ENCODE measurements at regions not wholly inside any gene's neighbourhood (a gene's known extent, or its start where the extent isn't known, plus 50 kb on each side); places are given as distances from the start of the nearest gene placed in this dataset.
"Not testable (repeated sequence)": the region's sequence is repeated elsewhere in the genome, so short reads cannot be mapped to it uniquely, and the experiment has no call there.

DNA sequence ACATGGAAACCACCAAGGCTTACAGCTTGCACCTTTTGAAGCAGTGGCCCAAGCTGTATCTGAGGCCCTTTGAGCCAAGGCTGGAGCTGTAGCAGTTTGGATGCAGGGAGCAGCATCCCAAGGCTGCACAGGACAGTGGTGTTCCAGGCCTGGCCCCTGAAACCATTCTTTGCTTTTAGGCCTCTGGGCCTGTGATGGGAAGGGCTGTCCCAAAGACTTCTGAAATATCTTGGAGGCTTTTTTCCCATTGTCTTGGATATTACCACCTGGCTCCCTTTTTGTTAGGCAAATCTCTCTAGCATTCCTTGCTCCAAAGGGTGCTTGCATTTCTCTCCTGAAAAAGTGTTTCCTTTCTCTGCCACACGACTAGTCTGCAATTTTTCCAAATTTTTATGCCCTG is 302.8 kb upstream of the MDFIC2 start:
- H3K27me3 Mint-ChIP-seq (ENCODE audit: low read depth): peaks cover 6% of the 10 kb centered on the region
- no peak overlapping the region for H3K4me3 Mint-ChIP-seq
- TF ChIP-seq, protein P1, sequence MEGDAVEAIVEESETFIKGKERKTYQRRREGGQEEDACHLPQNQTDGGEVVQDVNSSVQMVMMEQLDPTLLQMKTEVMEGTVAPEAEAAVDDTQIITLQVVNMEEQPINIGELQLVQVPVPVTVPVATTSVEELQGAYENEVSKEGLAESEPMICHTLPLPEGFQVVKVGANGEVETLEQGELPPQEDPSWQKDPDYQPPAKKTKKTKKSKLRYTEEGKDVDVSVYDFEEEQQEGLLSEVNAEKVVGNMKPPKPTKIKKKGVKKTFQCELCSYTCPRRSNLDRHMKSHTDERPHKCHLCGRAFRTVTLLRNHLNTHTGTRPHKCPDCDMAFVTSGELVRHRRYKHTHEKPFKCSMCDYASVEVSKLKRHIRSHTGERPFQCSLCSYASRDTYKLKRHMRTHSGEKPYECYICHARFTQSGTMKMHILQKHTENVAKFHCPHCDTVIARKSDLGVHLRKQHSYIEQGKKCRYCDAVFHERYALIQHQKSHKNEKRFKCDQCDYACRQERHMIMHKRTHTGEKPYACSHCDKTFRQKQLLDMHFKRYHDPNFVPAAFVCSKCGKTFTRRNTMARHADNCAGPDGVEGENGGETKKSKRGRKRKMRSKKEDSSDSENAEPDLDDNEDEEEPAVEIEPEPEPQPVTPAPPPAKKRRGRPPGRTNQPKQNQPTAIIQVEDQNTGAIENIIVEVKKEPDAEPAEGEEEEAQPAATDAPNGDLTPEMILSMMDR (IDR thresholded peaks at IDR 0.05; ENCODE audit: unreplicated experiment in 3 of 3): no peak
- H3K27ac Mint-ChIP-seq: no peak overlapping the region
- peaks cover 11% of the 10 kb centered on the region for H3K9me3 Mint-ChIP-seq
- H3K36me3 Mint-ChIP-seq (ENCODE audit: low read depth): no peaks in the 10 kb centered on the region
- H3K4me1 Mint-ChIP-seq: no peaks in the 10 kb centered on the region

DNA sequence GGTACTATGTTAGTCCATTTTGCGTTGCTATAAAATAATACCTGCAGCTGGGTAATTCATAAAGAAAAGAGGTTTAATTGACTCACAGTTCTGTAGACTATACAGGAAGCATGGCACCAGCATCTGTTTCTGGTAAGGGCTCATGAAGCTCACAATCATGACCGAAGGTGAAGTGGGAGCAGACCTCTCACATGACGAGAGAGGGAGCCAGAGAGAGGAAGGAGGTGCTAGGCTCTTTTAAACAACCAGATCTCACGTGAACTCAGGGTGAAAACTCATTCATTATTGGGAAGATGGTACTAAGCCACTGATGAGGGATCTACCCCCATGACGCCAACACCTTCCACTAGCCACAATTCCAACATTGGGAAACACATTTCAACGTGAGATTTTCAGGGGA is 301.7 kb upstream of the MDFIC2 start:
- H3K4me1 Mint-ChIP-seq: no peaks in the 10 kb centered on the region
- TF ChIP-seq, protein P1 (IDR thresholded peaks at IDR 0.05; ENCODE audit: unreplicated experiment in 3 of 3): no peak
- H3K9me3 Mint-ChIP-seq: peaks cover 11% of the 10 kb centered on the region
- no peak overlapping the region for H3K4me3 Mint-ChIP-seq
- no peaks in the 10 kb centered on the region for H3K36me3 Mint-ChIP-seq (ENCODE audit: low read depth)
- no peak overlapping the region for H3K27ac Mint-ChIP-seq
- H3K27me3 Mint-ChIP-seq (ENCODE audit: low read depth): peaks cover 6% of the 10 kb centered on the region

DNA sequence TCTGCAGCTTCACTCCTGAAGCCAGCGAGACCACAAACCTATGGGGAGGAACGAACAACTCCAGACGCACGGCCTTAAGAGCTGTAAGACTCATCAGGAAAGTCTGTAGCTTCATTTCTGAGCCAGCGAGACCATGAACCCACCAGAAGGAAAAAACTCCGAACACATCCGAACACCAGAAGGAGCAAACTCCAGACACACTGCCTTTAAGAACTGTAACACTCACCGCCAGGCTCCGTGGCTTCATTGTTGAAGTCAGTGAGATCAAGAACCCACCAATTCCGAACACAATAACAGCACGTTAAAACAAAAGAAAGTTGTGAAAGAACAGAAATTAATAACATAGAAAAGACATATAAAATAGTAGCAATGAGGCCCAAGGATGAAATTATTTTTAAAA is 300.5 kb upstream of the MDFIC2 start:
- Mint-ChIP-seq H3K27ac (no peak overlapping the region), H3K36me3 (ENCODE audit: low read depth) (no peaks in the 10 kb centered on the region), H3K4me3 (no peak overlapping the region), H3K27me3 (ENCODE audit: low read depth) (peaks cover 6% of the 10 kb centered on the region), H3K9me3 (peaks cover 11% of the 10 kb centered on the region), H3K4me1 (no peaks in the 10 kb centered on the region)
- TF ChIP-seq, protein P1 (IDR thresholded peaks at IDR 0.05; ENCODE audit: unreplicated experiment in 3 of 3): no peak

DNA sequence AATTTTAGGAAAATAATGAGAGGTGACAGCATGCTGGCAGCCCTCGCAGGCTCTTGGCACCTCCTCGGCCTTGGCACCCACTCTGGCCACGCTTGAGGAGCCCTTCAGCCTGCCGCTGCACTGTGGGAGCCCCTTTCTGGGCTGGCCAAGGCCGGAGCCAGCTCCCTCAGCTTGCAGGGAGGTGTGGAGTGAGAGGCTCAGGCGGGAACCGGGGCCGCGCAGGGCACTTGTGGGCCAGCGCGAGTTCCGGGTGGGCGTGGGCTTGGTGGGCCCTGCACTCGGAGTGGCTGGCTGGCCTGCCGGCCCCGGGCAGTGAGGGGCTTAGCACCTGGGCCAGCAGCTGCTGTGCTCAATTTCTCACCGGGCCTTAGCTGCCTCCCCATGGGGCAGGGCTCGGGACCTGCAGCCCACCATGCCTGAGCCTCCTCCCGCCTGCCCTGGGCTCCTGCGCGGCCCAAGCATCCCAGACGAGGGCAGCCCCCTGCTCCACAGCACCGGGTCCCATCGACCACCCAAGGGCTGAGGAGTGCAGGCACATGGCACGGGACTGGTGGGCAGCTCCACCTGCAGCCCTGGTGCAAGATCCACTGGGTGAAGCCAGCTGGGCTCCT is 299.3 kb upstream of the MDFIC2 start:
- H3K27ac Mint-ChIP-seq; H3K4me1 Mint-ChIP-seq; H3K27me3 Mint-ChIP-seq (ENCODE audit: low read depth); H3K36me3 Mint-ChIP-seq (ENCODE audit: low read depth); H3K4me3 Mint-ChIP-seq: not testable (repeated sequence)
- peaks cover 11% of the 10 kb centered on the region for H3K9me3 Mint-ChIP-seq

DNA sequence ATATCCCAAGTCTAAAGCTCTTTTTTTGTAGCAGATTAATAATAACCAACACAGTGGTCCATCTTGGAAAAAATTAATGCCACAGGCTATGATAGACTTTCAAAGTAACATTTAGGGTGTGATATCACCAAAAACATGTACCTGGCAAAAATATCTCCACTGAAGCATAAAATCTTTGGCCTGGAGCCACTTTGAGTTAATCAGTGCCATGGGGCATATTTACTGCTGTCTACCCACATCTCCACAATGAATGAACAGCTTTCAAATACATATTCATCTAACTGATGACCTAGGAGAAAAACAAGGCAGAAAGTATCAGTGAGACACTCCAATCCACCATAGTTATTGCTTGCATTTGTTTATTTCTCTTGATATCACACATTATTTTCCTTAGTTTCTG is 296.0 kb upstream of the MDFIC2 start:
- Mint-ChIP-seq H3K27me3 (ENCODE audit: low read depth) (peaks cover 6% of the 10 kb centered on the region), H3K27ac (peak overlapping the region in 1 of 3 experiments; percentile 16), H3K4me3 (no peak overlapping the region), H3K36me3 (ENCODE audit: low read depth) (no peaks in the 10 kb centered on the region), H3K9me3 (peaks cover 7% of the 10 kb centered on the region), H3K4me1 (peaks cover 3% of the 10 kb centered on the region)
- TF ChIP-seq, protein P1 (IDR thresholded peaks at IDR 0.05; ENCODE audit: unreplicated experiment in 3 of 3): no peak

DNA sequence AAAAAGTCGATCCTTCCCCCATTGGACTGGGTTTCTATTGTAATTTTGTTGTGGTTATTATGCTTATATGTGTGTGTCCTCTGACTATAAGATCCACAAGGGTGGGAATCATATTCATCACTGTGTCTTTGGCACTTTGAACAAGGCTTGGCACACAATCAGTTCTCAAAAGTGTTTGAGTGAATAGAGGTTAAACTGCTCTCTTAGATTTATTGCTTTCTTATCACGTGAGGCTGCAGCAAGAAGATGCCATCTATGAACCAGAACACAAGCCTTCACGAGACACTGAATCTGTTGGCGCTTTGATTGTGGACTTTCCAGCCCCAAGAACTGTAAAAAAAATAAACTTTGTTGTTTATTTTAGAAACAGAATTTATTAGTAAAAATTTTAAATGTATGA is 295.0 kb upstream of the MDFIC2 start:
- Mint-ChIP-seq H3K36me3 (ENCODE audit: low read depth) (no peaks in the 10 kb centered on the region), H3K4me3 (no peak overlapping the region), H3K9me3 (peaks cover under 1% of the 10 kb centered on the region), H3K4me1 (peaks cover 3% of the 10 kb centered on the region), H3K27ac (peak overlapping the region; percentile 4 to 31 (median 10)), H3K27me3 (ENCODE audit: low read depth) (peaks cover 6% of the 10 kb centered on the region)
- TF ChIP-seq, protein P1 (IDR thresholded peaks at IDR 0.05; ENCODE audit: unreplicated experiment in 3 of 3): no peak
